ENCODE measurements at regions not wholly inside any gene's neighbourhood (a gene's known extent, or its start where the extent isn't known, plus 50 kb on each side); places are given as distances from the start of the nearest gene placed in this dataset.

DNA sequence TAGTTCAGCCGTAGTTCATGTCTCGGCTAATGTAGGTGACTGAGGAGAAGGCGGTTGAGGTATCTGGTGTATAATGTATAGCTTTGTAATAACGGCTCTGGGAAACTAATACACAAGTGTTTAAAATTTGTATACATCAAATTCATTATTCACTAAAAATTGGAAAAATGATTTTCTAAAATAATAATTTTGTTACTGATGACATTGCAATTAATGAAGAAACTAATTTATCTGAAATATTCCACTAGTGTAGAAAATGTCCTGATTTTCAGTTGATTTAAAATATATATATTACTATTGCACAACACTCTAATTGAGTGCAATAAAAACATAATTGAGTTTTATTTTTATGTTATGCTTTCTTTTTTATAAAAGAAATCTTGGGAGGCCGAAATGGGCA, 823.0 kb downstream of the TAF11L14 start:
- TF ChIP-seq, protein P1, sequence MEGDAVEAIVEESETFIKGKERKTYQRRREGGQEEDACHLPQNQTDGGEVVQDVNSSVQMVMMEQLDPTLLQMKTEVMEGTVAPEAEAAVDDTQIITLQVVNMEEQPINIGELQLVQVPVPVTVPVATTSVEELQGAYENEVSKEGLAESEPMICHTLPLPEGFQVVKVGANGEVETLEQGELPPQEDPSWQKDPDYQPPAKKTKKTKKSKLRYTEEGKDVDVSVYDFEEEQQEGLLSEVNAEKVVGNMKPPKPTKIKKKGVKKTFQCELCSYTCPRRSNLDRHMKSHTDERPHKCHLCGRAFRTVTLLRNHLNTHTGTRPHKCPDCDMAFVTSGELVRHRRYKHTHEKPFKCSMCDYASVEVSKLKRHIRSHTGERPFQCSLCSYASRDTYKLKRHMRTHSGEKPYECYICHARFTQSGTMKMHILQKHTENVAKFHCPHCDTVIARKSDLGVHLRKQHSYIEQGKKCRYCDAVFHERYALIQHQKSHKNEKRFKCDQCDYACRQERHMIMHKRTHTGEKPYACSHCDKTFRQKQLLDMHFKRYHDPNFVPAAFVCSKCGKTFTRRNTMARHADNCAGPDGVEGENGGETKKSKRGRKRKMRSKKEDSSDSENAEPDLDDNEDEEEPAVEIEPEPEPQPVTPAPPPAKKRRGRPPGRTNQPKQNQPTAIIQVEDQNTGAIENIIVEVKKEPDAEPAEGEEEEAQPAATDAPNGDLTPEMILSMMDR (IDR thresholded peaks at IDR 0.05) = no peak
- no peak for TF ChIP-seq POLR2A (IDR thresholded peaks at IDR 0.05)

Data from vagina (tissue), 2 donors.